GM21381 (cell line): ENCODE measurements at regions not wholly inside any gene's neighbourhood (a gene's known extent, or its start where the extent isn't known, plus 50 kb on each side); places are given as distances from the start of the nearest gene placed in this dataset.

Experiments
- ATAC-seq: cut with Tn5 transposase; IDR thresholded peaks from one replicate; pipeline ENCODE4 v1.9.1; 2021; ENCODE audit warnings: mild to moderate bottlenecking, moderate library complexity; ENCODE audit not compliant: unreplicated experiment

DNA sequence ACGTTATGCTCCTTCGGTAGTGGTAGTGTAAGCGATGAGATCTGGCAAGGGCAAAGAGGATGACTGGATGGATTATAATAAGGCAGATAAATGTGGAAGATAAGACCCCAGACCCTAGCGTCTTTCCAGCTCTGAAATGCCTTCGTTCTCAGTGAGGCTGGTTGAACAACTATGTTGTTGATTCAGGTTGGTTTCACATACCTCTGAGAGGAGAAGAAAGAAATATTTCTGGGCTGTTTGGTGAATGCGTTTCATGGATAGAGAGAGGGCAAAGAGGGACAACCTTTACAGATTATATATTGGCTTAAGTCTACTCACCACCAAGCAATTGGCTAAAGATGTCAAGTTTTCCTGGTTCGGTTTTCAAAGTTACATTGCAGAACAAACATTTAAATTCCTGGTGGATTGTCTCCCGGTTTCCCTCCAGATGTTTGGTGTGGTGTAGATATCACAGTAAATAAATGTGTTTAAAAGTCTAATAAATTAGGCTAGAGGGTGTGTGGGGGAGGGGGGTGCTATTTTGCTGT is 190.1 kb upstream of the GLI2 start:
- no peak for ATAC-seq

DNA sequence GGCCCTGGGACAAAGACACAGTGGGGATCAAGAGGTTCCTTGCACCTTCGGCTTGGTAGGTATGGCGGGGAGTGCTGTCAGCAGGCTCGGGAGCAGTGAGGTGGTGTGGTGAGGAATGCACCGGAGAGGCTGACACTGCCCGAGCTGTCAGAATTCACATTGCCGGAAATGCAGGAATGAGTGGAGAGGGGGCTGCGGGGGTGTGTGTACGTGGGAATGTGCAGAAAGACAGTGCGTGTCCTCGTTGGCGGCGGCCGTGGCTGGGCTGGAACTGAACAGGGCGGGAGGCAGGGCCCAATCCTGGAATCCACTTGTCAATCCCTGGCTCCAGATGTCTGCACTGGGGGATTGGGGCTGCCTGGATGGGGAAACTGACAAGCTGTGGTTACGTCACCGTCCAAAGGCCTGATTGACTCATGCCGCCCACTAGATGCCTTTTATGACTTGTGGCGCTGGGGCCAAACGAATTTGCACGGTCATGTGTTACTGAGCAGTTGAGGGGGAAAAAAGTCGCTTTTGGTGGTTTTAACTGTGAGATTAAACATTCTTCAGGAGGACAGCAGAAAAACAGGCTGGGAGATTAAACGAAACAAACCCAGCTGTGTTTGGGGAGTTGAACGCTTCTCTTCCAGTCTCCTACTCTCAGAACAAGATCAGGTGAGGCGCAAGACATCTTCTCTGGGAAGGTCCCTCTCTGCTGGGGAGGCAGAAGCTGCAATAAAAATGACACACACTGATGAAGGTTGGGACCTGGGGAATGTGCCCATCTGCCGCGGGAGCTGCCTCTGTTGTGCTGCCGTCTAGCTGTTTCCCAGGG is 189.4 kb upstream of the GLI2 start:
- ATAC-seq, result no peak

DNA sequence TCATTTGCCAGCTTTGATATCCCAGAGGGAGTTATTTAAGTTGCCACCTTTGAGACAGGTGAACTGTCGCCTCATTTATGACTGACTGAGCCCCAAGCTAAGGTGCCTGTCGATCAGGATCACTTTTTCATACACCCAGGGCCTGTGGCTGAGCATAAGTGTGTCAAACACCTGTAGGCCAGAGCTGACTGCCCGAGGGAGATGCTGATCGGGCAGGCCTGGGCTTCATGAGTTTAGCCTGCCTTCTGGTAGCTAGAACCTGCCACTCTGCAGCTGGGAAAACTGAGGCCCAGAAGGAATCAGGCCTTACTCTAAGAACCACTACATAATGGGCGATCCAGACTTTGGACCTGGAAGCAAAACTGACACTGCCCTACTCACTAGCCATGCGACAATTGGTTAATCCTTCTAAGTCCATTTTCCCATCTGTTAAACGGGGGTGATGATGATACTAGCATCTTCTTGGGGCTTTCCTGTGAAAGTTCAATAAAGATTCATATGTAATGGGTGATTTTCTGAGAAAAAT is 188.7 kb upstream of the GLI2 start:
- no peak for ATAC-seq

DNA sequence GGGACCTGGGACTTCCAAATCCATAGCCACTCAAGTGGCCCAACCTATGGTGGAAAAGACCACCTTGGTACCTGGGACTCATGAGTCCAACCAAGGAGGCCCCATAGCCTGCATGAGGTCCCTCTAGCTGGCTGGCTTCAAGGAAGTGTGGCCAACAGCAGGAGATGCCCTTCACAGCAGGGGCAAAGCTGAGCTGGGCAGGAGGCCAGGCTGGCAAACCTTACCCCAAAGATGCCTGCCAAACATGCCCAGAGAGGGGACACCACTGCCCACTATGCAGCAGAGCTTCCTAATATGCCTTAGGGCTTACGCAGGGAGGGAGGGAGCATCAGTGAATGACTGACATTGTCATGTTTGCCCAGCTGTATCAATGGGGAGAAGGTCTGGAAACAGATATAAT is 188.0 kb upstream of the GLI2 start:
- no peak for ATAC-seq

DNA sequence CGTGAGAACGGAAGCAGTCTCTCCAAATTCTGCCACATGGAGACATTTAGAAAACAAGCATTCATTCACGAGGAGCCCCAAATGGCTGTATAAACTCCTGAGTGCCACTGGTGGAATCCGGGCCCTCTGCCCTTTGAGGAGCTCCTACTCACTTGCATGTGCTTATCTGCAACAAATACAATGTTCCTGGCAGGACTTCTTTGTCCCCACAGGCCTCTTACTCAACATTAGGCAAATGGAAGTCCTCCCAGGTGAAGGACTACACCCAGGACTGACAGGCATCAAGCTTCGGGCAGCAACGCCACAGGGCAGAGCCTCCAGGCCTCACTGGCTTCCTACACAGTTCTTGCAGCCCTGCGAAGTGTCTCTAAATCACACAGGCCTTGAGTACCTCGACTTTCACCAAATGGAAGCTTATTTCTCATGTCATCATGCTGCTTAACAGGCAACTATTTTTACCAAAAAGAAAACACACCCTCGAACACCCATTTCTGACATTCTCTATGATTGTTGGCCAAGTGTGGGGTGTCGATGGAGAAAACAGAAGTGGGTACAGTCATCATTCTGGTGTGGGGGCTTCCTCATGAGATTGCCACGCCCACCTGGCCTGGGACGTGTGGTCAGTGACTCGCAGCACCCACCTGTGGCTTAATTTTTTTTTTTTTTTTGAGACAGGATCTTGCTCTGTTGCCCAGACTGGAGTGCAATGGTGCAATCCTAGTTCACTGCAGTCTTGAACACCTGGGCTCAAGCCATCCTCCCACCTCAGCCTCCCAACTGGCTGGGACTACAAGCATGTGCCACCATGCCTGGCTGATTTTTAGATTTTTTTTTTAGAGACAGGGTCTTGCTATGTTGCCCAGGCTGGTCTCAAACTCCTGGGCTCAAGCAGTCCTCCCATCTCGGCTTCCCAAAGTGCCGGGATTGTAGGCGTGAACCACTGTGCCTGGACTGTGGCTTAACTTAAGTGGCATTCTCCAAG is 186.8 kb upstream of the GLI2 start:
- no peak for ATAC-seq

DNA sequence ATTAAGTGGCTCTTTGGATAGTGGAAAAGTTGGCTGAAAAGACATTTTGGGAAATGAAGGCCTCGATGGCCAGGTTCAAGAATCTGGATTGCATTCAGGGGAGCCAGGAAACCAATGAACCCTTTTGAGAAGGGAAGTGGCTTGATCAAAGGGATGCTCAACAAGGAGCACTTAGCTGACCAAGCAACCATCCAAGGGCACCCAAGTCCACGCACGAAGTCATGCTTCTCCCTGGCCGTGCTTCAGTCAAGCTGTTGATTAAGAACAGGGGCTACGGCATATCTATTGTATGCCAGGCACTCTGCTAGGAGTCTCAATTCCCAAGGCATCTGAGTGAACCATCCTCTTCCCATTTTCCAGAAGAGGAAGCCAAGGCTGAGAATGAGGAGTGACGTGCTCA is 185.8 kb upstream of the GLI2 start:
- ATAC-seq, result no peak

DNA sequence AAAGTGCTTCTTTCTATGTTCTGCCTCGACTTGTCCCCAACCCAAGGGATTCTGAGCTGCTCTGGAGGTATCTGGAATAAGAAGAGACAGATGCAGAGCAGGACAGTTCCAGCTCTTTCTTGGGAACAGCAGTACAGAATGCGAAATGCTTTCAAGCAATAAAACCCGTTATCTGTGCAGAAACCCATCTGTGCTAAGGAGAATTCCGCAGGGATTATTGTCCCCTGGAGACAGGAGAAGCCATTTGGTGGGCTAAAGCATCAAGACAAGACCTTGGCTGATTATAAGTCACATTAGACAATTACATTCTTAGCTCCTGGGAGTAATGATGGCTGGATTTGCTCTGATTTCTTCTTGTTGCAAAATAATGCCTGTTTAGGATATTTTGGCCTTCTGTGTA is 185.4 kb upstream of the GLI2 start:
- ATAC-seq, result no peak

DNA sequence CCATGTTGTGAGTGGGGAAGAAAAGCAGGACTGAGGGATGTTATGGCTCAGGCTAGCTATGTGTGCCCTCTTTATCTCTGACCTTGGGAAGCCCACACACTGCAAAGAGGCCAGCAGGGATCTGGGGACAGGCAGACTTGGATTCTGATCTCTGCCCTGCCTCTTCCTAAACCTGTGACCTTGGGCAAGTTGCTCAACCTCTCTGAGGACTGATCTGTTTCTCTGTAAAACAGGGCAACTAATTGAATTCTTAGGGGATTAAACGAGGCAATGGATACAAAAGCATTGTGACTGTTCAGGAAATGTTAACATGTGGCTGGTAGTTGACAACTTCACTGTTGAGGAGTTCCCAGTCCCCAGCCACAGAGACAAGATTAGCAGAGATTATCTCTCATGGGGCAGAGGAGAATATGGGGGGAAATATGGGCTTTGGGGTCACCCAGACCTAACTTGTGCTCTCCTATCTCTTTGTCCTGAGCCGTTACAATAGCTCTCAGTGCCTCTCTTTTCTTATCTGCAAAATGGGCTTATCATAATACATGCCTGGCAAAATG is 184.7 kb upstream of the GLI2 start:
- no peak for ATAC-seq

DNA sequence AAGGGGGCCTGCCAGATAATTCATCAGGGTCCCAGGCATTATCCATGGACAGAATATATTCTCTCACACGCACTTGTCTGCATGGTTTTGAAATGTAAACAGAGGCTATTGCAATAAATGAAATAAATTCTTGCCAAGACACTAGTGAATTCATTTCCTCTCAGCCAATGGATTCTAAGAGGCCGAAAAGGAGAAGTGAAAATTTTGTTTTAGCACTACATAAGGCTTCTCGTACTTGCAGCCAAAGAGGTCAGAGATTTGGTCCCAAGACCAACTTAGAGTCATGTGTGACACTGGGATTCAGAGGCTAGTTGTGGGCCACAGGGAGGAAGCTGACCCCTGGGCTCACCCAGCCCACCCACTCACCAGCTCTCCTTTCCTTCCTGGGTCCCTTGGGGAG is 184.1 kb upstream of the GLI2 start:
- no peak for ATAC-seq

DNA sequence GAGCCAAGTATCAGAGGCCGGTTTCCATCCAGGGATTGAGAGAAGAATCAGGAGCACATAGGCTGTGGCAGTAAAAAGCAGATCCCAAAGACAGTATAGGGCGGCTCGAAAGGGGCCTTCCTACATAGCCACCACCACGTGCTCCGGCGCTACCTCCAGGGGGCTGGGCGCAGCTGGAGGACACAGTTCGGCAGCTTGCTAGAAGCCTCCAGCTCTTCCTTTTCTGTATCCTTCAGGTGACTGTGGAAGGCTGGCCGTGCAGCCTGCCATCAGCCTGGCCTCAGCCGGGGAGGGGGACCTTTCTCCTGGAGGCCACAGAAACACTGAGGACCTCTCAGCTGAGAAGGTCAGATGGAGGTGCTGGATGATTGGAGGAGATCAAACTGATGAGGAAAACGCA is 183.6 kb upstream of the GLI2 start:
- no peak for ATAC-seq

DNA sequence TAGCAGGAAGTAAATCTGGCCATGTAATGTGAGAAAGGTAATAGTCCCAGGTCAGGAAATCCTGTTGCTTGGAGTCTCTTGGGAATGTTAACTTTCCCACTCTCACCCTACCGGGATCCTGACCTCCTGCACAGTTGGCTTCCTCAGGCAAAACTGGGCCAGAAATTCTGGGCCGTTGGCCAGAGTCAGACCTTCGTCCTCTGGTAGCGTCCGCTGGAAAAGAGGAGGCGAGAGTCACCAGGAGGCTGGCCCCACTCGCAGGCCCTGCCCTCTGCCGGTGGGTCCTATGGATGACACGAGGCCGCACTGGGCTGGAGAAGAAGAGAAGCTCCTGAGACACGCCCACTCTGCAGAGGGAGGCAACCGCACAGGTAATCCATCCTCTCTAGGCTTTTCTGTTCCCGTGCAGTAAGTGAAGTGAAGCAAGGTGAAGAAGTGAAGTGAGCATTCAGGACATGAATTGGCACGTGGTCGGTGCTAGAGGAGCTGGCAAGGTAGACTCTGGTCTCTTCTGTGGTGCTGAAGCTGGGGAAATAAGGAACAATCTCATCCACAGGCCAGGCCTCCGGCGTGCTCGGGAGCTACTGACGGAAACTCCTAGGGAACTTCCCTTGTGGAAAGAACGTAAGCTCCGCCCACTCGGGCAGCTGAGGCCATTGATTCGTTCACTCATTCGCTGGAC is 182.7 kb upstream of the GLI2 start:
- ATAC-seq, result no peak

DNA sequence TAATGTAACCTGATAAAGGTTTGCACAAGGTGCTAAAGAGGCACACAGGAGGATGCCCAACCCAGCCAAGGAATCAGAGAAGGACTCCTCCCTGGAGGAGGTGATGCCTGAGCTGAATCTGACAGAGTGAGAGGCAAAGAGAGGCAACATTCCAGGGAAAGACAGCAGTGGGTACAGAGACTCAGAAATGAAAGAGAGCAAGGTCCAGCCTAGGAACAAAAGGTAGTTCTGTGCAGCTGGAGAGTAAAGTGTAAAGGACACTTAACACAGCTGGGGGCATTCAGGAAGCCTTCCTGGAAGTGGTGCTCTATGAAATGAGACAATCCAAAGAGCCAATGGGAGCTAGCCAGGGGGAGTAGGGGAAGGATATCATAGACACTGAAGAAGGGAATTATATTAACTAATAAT is 181.0 kb upstream of the GLI2 start:
- no peak for ATAC-seq

DNA sequence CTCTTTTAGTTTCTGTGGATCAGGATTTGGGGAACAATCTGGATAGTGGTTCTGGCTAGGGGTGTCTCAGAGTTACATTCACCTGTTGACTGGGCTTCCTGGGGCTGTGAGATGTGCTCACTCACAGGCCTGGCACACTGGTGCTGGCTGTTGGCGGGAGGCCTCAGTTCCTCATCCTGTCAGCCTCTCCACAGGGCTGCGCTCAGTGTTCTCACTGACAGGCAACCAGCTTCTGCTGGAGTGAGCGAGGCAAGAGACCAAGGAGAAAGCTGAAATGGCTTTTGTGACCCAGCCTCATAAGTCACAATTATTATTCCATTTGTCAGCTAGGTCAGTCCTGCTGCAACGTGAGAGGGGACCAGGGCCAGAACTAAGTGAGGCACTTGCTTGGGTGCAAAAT is 180.6 kb upstream of the GLI2 start:
- no peak for ATAC-seq

DNA sequence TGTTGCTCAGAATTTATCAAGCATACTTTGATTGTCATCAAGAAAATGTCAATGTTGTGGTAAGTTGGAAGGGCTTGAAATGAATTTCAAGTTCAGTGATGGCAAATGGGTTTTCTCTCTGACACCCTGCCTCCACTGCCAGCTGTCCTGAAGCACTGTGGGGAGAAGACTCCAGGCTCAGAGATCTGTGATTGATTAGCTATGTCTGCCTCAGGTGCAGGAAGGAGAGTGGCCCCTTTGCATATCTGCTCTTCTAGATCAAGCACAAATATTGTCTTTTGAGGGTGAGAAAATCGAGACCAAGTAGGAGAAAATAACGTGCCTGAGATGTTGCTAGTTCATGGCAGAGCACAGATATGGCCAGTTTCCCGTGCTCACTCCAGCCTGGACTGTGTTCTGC is 178.8 kb upstream of the GLI2 start:
- ATAC-seq, result no peak

DNA sequence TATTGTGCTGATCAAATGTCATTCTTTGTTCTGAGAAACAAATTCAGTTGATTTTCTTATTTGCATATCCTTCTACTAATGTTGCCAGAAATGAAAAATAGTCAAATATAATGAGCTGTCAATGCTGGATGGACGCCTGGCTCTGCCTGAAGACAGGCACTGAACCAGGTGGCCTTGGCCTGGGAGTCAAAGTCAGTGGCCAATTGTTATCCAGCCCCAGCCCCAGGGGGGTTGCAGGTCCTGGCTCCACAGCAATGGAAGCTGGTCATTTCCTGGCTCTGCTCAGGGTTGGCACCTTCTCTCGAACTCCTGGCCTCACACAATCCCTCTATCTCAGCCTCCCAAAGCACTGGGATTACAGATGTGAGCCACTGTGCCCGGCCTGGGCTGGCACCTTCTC is 176.8 kb upstream of the GLI2 start:
- ATAC-seq, result no peak

DNA sequence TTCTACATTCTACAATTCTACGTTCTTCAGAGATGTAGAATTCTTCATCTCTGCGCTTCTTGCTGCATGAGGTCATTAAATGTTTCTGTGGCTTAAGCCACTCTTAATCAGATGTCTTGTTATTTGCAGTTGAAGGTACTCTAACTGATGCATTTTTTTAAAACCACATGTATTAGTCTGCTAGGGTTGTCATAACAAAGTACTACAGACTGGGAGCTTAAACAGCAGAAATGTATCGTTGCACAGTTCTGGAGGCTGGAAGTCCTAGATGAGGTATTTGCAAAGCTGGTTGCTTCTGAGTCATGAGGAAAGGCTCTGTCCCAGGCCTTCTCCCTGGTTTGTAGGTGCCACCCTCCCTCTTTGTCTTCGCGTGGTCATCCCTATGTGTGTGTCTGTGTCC is 176.3 kb upstream of the GLI2 start:
- no peak for ATAC-seq

DNA sequence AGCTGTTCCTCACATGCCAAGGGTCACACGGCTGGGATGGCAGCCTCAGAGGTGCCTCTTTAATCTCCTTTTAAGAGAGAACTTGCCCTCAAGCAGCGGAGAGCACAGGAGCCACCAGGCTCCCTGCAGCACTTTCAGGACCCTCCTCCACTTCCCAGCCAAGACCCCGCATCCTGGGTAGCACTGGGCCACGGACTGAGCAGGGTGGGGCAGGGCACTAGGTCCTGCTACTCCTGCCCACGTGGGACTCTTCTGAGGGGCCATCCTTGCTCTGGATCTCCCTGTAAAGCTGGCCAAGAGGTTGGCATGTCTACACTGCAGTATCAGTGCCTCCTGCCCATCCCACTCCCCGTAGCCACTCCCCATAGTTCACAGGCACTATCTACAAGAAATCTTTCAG is 175.3 kb upstream of the GLI2 start:
- no peak for ATAC-seq

DNA sequence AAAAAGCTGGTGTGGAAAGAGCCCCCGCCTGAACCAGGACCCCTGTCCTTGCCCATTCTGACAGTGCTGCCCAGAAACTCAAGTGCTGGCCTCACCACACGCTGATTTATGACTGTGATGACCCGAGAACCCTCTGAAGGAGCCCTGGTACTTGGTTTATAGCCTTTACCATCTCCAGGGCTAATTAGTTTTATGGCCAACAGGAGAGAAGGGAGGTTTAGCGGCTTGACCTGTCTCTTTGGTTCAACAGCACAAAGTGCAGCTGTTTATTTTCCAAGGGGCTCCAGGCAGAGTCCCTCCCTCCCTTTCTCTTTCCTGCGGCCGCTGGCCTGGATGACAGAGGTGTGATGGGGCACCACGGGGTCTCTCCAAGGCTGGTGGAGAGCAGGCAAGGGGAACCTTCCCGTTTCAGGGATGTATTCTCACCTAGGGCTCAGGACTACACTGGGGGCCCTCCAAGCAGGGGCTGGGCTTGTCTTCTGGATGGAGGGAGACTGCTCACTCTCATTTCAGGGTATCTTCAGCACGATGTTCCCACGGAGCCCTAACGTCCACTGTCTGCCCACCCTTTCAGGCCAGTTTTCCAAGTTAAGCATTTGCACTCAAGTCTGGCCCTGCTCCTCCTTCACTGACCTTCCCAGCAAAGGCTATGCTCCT is 174.2 kb upstream of the GLI2 start:
- ATAC-seq, result no peak

DNA sequence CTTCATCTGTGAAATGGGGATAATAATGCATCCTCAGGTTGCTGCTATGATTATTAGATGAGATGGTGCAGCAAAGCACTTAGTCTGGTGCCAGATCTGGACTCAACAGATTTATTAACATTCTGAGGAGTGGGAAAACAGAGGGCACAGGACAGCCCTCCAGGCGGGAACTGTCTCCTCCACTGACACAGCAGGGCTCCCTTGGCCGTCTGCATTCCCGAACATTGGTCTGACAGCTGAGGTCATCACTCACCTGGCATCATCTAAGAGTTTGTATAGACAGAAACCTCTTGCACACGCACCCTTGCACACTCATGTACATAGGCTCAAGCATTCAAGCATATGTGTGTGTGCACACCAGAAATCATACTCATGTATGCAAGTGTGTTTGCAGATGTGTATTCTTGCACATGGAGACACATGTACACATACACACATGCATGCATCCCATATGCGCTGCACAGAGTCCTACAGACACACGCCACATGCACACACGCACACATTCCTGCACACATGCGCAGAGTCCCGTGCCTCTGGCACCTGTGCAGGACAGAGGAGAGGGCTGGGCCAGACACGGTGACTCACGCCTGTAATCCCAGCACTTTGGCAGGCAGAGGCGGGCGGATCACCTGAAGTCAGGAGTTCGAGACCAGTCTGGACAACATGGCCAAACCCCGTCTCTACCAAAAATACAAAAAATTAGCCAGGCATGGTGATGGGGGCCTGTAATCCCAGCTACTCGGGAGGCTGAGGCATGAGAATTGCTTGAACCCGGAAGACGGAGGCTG is 173.3 kb upstream of the GLI2 start:
- ATAC-seq, result no peak
